ENCODE measurements at regions not wholly inside any gene's neighbourhood (a gene's known extent, or its start where the extent isn't known, plus 50 kb on each side); places are given as distances from the start of the nearest gene placed in this dataset.

GRCh38 chr7:152966189-152966588 is 206.6 kb downstream of the ACTR3B start:
- no peak overlapping the region for H3K27ac ChIP-seq
- H3K4me1 ChIP-seq (replicated peaks) = no peaks in the 10 kb centered on the region
- no peaks in the 10 kb centered on the region for H3K9me3 ChIP-seq
- no peaks in the 10 kb centered on the region for H3K27me3 ChIP-seq (replicated peaks; ENCODE audit: insufficient read depth)
- H3K36me3 ChIP-seq = no peaks in the 10 kb centered on the region
- DNase-seq (ENCODE audit: low spot score) = no peak
- TF ChIP-seq POLR2AphosphoS5 (IDR thresholded peaks at IDR 0.05) = no peak
- no peak for TF ChIP-seq POLR2A (IDR thresholded peaks at IDR 0.05)
- no peak for TF ChIP-seq CTCF (IDR thresholded peaks at IDR 0.05)
- intact Hi-C loops (cut with DNase I) = no loop called here
- 91% methylated on average over 5 of the region's 5 CpGs for WGBS
- no peak overlapping the region for H3K4me3 ChIP-seq

- no peaks in the 10 kb centered on the region for H3K36me3 ChIP-seq
- intact Hi-C loops (cut with DNase I) = no loop called here
- no peaks in the 10 kb centered on the region for H3K4me1 ChIP-seq (replicated peaks)
- no peaks in the 10 kb centered on the region for H3K9me3 ChIP-seq
- no peaks in the 10 kb centered on the region for H3K27me3 ChIP-seq (replicated peaks; ENCODE audit: insufficient read depth)
- H3K27ac ChIP-seq = no peak overlapping the region
- no peak for DNase-seq (ENCODE audit: low spot score)
- H3K4me3 ChIP-seq = no peak overlapping the region
- no peak for TF ChIP-seq CTCF (IDR thresholded peaks at IDR 0.05)
- TF ChIP-seq POLR2A (IDR thresholded peaks at IDR 0.05) = no peak
- no peak for TF ChIP-seq POLR2AphosphoS5 (IDR thresholded peaks at IDR 0.05)
- 21% methylated on average over 1 of the region's 1 CpG for WGBS
Measured at GRCh38 chr7:152967958-152968357, 208.4 kb downstream of the ACTR3B start.

- H3K4me1 ChIP-seq (replicated peaks) = no peaks in the 10 kb centered on the region
- no peak overlapping the region for H3K4me3 ChIP-seq
- 74% methylated on average over 3 of the region's 3 CpGs for WGBS
- H3K27me3 ChIP-seq (replicated peaks; ENCODE audit: insufficient read depth) = no peaks in the 10 kb centered on the region
- DNase-seq (ENCODE audit: low spot score) = no peak
- no peak overlapping the region for H3K27ac ChIP-seq
- H3K9me3 ChIP-seq = no peaks in the 10 kb centered on the region
- TF ChIP-seq CTCF (IDR thresholded peaks at IDR 0.05) (no peak), POLR2A (IDR thresholded peaks at IDR 0.05) (no peak), POLR2AphosphoS5 (IDR thresholded peaks at IDR 0.05) (no peak)
- no peaks in the 10 kb centered on the region for H3K36me3 ChIP-seq
- intact Hi-C loops (cut with DNase I) = no loop called here
Measured at GRCh38 chr7:152968514-152968913, 209.0 kb downstream of the ACTR3B start.

- H3K36me3 ChIP-seq = no peaks in the 10 kb centered on the region
Measured at GRCh38 chr7:152969335-152969734, 209.8 kb downstream of the ACTR3B start.

More at GRCh38 chr7:152969335-152969734, 209.8 kb downstream of the ACTR3B start:
- Histone ChIP-seq H3K9me3 (no peaks in the 10 kb centered on the region), H3K27me3 (replicated peaks; ENCODE audit: insufficient read depth) (no peaks in the 10 kb centered on the region), H3K4me3 (no peak overlapping the region), H3K27ac (no peak overlapping the region), H3K4me1 (replicated peaks) (no peaks in the 10 kb centered on the region)
- WGBS = 36% methylated on average over 1 of the region's 1 CpG
- no peak for DNase-seq (ENCODE audit: low spot score)
- intact Hi-C loops (cut with DNase I) = no loop called here
- TF ChIP-seq POLR2AphosphoS5 (IDR thresholded peaks at IDR 0.05) = no peak
- TF ChIP-seq CTCF (IDR thresholded peaks at IDR 0.05) = no peak
- no peak for TF ChIP-seq POLR2A (IDR thresholded peaks at IDR 0.05)

Measured in prostate gland (tissue), 2 donors.